NT2/D1 (cell line): ENCODE measurements at regions not wholly inside any gene's neighbourhood (a gene's known extent, or its start where the extent isn't known, plus 50 kb on each side); places are given as distances from the start of the nearest gene placed in this dataset.

Source experiments
- SUZ12 ChIP-seq: IDR thresholded peaks from 2 replicates; pipeline ENCODE4 v1.6.1; 2011; ENCODE audit not compliant: insufficient read length, insufficient read depth; ENCODE audit errors: extremely low read depth
- YY1 ChIP-seq: IDR thresholded peaks from 2 replicates; pipeline ENCODE4 v1.6.1; 2011; ENCODE audit not compliant: insufficient read length, insufficient read depth
- ZNF274 ChIP-seq: IDR thresholded peaks from 2 replicates; pipeline ENCODE4 v1.6.1; 2011; ENCODE audit warnings: mild to moderate bottlenecking, low read depth, low read length

DNA sequence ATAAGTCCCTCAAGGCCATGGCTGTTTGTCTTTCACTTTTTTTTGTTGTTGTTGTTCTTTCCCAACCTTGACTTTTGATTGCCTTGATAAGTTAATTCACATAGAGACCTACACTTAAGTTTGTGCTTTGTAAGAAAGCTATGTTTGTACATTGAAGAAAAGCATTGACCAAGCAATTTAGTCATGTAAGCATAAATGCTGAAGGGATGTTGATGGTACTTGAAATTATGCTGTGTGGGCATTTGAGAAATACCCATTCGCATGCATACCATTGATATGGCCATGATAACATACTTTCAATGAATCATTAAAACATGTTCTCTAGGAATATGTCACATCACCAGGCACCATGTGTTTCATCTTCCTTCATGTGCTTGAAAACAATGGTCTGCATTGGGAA is 803.7 kb upstream of the TMEM132C start:
- TF ChIP-seq SUZ12: no peak
- TF ChIP-seq ZNF274: no peak
- no peak for TF ChIP-seq YY1
